MM.1S (cell line): ENCODE measurements at regions not wholly inside any gene's neighbourhood (a gene's known extent, or its start where the extent isn't known, plus 50 kb on each side); places are given as distances from the start of the nearest gene placed in this dataset.
"Not testable (repeated sequence)": the region's sequence is repeated elsewhere in the genome, so short reads cannot be mapped to it uniquely, and the experiment has no call there.

Experiments used
- DNase-seq: peaks from one replicate; pipeline ENCODE4 v3.0.0-alpha.2; 2015
- H2AFZ ChIP-seq: fragments of 300-600 bp; sonication (generic); 2 replicates; pipeline ENCODE4 v1.6.0; 2016; ENCODE audit warnings: antibody characterized with exemption, low read length
- H3F3A ChIP-seq: fragments of 300-600 bp; sonication (generic); 2 replicates; pipeline ENCODE4 v1.6.1; 2016; ENCODE audit warnings: mild to moderate bottlenecking, antibody characterized with exemption, low read length, moderate library complexity, mixed read lengths; ENCODE audit not compliant: insufficient read depth
- H3K27ac ChIP-seq: fragments of 300-600 bp; sonication (generic); 2 replicates; pipeline ENCODE4 v1.5.1; 2016; ENCODE audit warnings: mild to moderate bottlenecking, low read length
- H3K27me3 ChIP-seq: fragments of 300-600 bp; sonication (generic); replicated peaks from 2 replicates; pipeline ENCODE4 v1.6.0; 2016; ENCODE audit warnings: low read length; ENCODE audit not compliant: insufficient read depth
- H3K36me3 ChIP-seq: fragments of 300-600 bp; sonication (generic); replicated peaks from 2 replicates; pipeline ENCODE4 v1.6.1; 2016; ENCODE audit warnings: mild to moderate bottlenecking, low read length, mixed read lengths; ENCODE audit not compliant: insufficient read depth
- H3K4me1 ChIP-seq: fragments of 300-600 bp; sonication (generic); 2 replicates; pipeline ENCODE4 v1.6.1; 2016; ENCODE audit warnings: low read length, mixed read lengths
- H3K4me2 ChIP-seq: fragments of 300-600 bp; sonication (generic); 2 replicates; pipeline ENCODE4 v1.6.0; 2016; ENCODE audit warnings: low read depth, low read length
- H3K4me3 ChIP-seq: fragments of 300-600 bp; sonication (generic); 2 replicates; pipeline ENCODE4 v1.5.1; 2016; ENCODE audit warnings: low read length, mixed read lengths
- H3K79me2 ChIP-seq: fragments of 300-600 bp; sonication (generic); 2 replicates; pipeline ENCODE4 v1.6.1; 2016; ENCODE audit warnings: mixed run types, low read length, mixed read lengths
- H3K9ac ChIP-seq: fragments of 300-600 bp; sonication (generic); 2 replicates; pipeline ENCODE4 v1.6.1; 2016; ENCODE audit warnings: low read length, mixed read lengths
- H3K9me2 ChIP-seq: fragments of 300-600 bp; sonication (generic); replicated peaks from 2 replicates; pipeline ENCODE4 v1.6.1; 2016; ENCODE audit warnings: mild to moderate bottlenecking, low read length, mixed read lengths; ENCODE audit not compliant: insufficient read depth
- H3K9me3 ChIP-seq: fragments of 300-600 bp; sonication (generic); replicated peaks from 2 replicates; pipeline ENCODE4 v1.6.1; 2016; ENCODE audit warnings: mild to moderate bottlenecking, low read length, mixed read lengths; ENCODE audit not compliant: insufficient read depth
- H4K20me1 ChIP-seq: fragments of 300-600 bp; sonication (generic); 2 replicates; pipeline ENCODE4 v1.6.1; 2016; ENCODE audit warnings: mild to moderate bottlenecking, low read length, moderate library complexity, mixed read lengths; ENCODE audit not compliant: insufficient read depth
- CTCF ChIP-seq: fragments of 300-600 bp; sonication (generic); IDR thresholded peaks from 2 replicates; pipeline ENCODE4 v1.5.1; 2016; ENCODE audit warnings: antibody characterized with exemption, low read length, mixed read lengths
- EZH2 ChIP-seq: fragments of 300-600 bp; sonication (generic); optimal IDR thresholded peaks from 2 replicates; pipeline ENCODE3; 2017; ENCODE audit warnings: low read depth, mild to moderate bottlenecking, antibody characterized with exemption, low read length, mixed read lengths
- EZH2phosphoT487 ChIP-seq: fragments of 300-600 bp; sonication (generic); IDR thresholded peaks from 2 replicates; pipeline ENCODE4 v1.6.1; 2018; ENCODE audit warnings: antibody characterized with exemption, low read length

- H3F3A ChIP-seq: no peaks in the 10 kb centered on the region
- H3K36me3 ChIP-seq: no peaks in the 10 kb centered on the region
- no peaks in the 10 kb centered on the region for H3K79me2 ChIP-seq
- TF ChIP-seq CTCF: no peak
- no peak for TF ChIP-seq EZH2
- no peak for TF ChIP-seq EZH2phosphoT487
- no peaks in the 10 kb centered on the region for H3K4me1 ChIP-seq
- H3K27ac ChIP-seq: no peak overlapping the region
- no peaks in the 10 kb centered on the region for H3K27me3 ChIP-seq
- no peak overlapping the region for H3K4me3 ChIP-seq
- H3K9ac ChIP-seq: no peak overlapping the region
- H4K20me1 ChIP-seq: no peaks in the 10 kb centered on the region
- H3K4me2 ChIP-seq: no peak overlapping the region
- no peaks in the 10 kb centered on the region for H3K9me2 ChIP-seq
- DNase-seq: no peak
- no peak overlapping the region for H2AFZ ChIP-seq
- no peaks in the 10 kb centered on the region for H3K9me3 ChIP-seq
These were observed 725.3 kb downstream of the SI start for GRCh38 chr3:164352991-164353390.

- H3K36me3 ChIP-seq: no peaks in the 10 kb centered on the region
- no peak for TF ChIP-seq EZH2phosphoT487
- TF ChIP-seq CTCF: no peak
- no peak for TF ChIP-seq EZH2
- H3K9me3 ChIP-seq: no peaks in the 10 kb centered on the region
- H3K27ac ChIP-seq: no peak overlapping the region
- H2AFZ ChIP-seq: no peak overlapping the region
- no peak overlapping the region for H3K9ac ChIP-seq
- H4K20me1 ChIP-seq: no peaks in the 10 kb centered on the region
- no peaks in the 10 kb centered on the region for H3F3A ChIP-seq
- H3K4me3 ChIP-seq: no peak overlapping the region
- no peaks in the 10 kb centered on the region for H3K79me2 ChIP-seq
- H3K27me3 ChIP-seq: no peaks in the 10 kb centered on the region
- H3K4me1 ChIP-seq: no peaks in the 10 kb centered on the region
- no peaks in the 10 kb centered on the region for H3K9me2 ChIP-seq
- no peak for DNase-seq
- no peak overlapping the region for H3K4me2 ChIP-seq
These were observed 727.2 kb downstream of the SI start for GRCh38 chr3:164351131-164351530.

- not testable (repeated sequence) for H3K27me3 ChIP-seq, H3K4me1 ChIP-seq, H3K79me2 ChIP-seq, DNase-seq, H2AFZ ChIP-seq, H3K9me3 ChIP-seq, H3K9me2 ChIP-seq, H3K27ac ChIP-seq, H3K36me3 ChIP-seq, H3K9ac ChIP-seq, H3F3A ChIP-seq, H3K4me3 ChIP-seq, H3K4me2 ChIP-seq, H4K20me1 ChIP-seq
These were observed 736.1 kb downstream of the SI start for GRCh38 chr3:164342206-164342605.

GRCh38 chr3:164341086-164341485 is 737.2 kb downstream of the SI start:
- H4K20me1 ChIP-seq: no peaks in the 10 kb centered on the region
- H3K9me2 ChIP-seq: no peaks in the 10 kb centered on the region
- H3K9ac ChIP-seq: no peak overlapping the region
- no peaks in the 10 kb centered on the region for H3K36me3 ChIP-seq
- DNase-seq: no peak
- no peaks in the 10 kb centered on the region for H3K9me3 ChIP-seq
- H3K4me2 ChIP-seq: no peak overlapping the region
- H3K4me3 ChIP-seq: no peak overlapping the region
- no peaks in the 10 kb centered on the region for H3K4me1 ChIP-seq
- no peaks in the 10 kb centered on the region for H3K27me3 ChIP-seq
- no peaks in the 10 kb centered on the region for H3F3A ChIP-seq
- H2AFZ ChIP-seq: no peak overlapping the region
- no peak overlapping the region for H3K27ac ChIP-seq
- no peak for TF ChIP-seq EZH2
- TF ChIP-seq EZH2phosphoT487: no peak
- TF ChIP-seq CTCF: no peak
- H3K79me2 ChIP-seq: no peaks in the 10 kb centered on the region
